DOHH2 (cell line): ENCODE measurements at regions not wholly inside any gene's neighbourhood (a gene's known extent, or its start where the extent isn't known, plus 50 kb on each side); places are given as distances from the start of the nearest gene placed in this dataset.

Experiments used
- CTCF ChIP-seq: fragments of 200-600 bp; sonication (generic); IDR thresholded peaks from one replicate; pipeline ENCODE4 v1.5.1; 2014; ENCODE audit warnings: antibody characterized with exemption, mild to moderate bottlenecking, low read depth, low read length; ENCODE audit not compliant: poor library complexity, severe bottlenecking
- EZH2phosphoT487 ChIP-seq: fragments of 200-600 bp; sonication (generic); IDR thresholded peaks from 2 replicates; pipeline ENCODE4 v1.6.1; 2017; ENCODE audit warnings: borderline replicate concordance, mild to moderate bottlenecking, antibody characterized with exemption, low read length, moderate library complexity, mixed read lengths

- no peak for TF ChIP-seq CTCF
- no peak for TF ChIP-seq EZH2phosphoT487
These were observed 423.5 kb upstream of the ARPP21 start for GRCh38 chr3:35215525-35216500.
